Fibroblast of lung (primary cell): ENCODE measurements at regions not wholly inside any gene's neighbourhood (a gene's known extent, or its start where the extent isn't known, plus 50 kb on each side); places are given as distances from the start of the nearest gene placed in this dataset.

Experiments
- EZH2 ChIP-seq: IDR thresholded peaks from 2 replicates; pipeline ENCODE4 v1.5.1; 2012; ENCODE audit warnings: low read length, control low read depth, mild to moderate bottlenecking; ENCODE audit errors: missing control alignments
- TF ChIP-seq, protein P1 (sequence below), 2 donors: IDR thresholded peaks in 1 of 2; conservative IDR thresholded peaks in 1 of 2; 1 replicate in 1 of 2; 2 replicates in 1 of 2; pipeline ENCODE4 v1.5.1; 2011 to 2012; ENCODE audit warnings: low read length in 2 of 2, control low read depth in 1 of 2, inconsistent platforms in 1 of 2, low read depth in 1 of 2, mild to moderate bottlenecking in 1 of 2

DNA sequence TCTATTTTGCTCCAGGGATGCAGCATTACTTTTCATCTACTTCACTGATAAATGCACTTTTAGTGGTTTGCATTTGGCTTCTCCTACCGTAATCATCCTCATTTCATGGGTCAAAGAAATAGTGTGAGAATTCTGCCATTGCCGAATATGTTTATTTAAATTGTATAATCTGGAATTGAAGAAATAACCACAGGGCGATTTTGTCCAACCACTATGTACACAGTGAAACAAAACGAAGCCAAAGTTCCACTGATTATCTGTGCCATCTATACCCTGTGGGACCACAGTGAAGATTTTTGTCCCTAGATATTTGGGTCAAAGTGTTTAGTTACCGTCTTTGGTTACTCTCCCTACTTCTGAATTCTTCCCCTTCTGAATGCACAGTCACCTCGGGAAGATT, 888.6 kb upstream of the NRXN1 start:
- TF ChIP-seq, protein P1, sequence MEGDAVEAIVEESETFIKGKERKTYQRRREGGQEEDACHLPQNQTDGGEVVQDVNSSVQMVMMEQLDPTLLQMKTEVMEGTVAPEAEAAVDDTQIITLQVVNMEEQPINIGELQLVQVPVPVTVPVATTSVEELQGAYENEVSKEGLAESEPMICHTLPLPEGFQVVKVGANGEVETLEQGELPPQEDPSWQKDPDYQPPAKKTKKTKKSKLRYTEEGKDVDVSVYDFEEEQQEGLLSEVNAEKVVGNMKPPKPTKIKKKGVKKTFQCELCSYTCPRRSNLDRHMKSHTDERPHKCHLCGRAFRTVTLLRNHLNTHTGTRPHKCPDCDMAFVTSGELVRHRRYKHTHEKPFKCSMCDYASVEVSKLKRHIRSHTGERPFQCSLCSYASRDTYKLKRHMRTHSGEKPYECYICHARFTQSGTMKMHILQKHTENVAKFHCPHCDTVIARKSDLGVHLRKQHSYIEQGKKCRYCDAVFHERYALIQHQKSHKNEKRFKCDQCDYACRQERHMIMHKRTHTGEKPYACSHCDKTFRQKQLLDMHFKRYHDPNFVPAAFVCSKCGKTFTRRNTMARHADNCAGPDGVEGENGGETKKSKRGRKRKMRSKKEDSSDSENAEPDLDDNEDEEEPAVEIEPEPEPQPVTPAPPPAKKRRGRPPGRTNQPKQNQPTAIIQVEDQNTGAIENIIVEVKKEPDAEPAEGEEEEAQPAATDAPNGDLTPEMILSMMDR (conservative IDR thresholded peaks at IDR 0.05 in 1 of 2, IDR thresholded peaks at IDR 0.05 in 1 of 2; ENCODE audit: low read depth in 1 of 2, low read length in 2 of 2) = no peak
- no peak for TF ChIP-seq EZH2
